Sigmoid colon (tissue), 3 donors: ENCODE measurements at regions not wholly inside any gene's neighbourhood (a gene's known extent, or its start where the extent isn't known, plus 50 kb on each side); places are given as distances from the start of the nearest gene placed in this dataset.

Experiments used
- POLR2A ChIP-seq, 2 donors: fragments of 450-650 bp; IDR thresholded peaks; one replicate each; pipeline ENCODE4 v1.6.1; 2016; ENCODE audit warnings: antibody characterized with exemption in 2 of 2, mild to moderate bottlenecking in 2 of 2, moderate library complexity in 2 of 2
- TF ChIP-seq, protein P1 (sequence below), 4 experiments: fragments of 450-650 bp in 3 of 4; fragments of 200-600 bp in 1 of 4; IDR thresholded peaks; one replicate each; pipeline ENCODE4 v1.5.1; 2016 to 2019; ENCODE audit warnings: antibody characterized with exemption in 4 of 4, mild to moderate bottlenecking in 3 of 4, moderate library complexity in 2 of 4

DNA sequence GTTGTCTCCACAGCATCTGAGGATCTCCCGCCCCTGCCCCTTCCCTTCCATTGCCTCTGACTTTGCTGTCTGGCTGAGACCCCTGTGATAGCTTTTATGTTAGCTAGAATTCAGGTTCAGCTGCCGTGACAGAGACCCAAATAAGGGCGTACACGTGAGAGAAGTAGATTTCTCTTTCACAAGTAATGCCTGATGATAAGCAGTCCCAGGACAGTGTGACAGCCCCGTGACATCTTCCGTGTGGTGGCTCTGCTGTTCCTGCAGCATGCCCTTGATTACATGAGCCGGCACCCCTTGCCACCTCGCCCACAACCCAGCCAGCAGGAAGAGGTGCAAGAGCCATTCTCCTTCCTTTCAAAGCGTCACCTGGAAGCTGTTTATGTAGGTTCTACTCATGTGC is 130.9 kb upstream of the PODXL start:
- TF ChIP-seq POLR2A (IDR thresholded peaks at IDR 0.05) = no peak
- TF ChIP-seq, protein P1, sequence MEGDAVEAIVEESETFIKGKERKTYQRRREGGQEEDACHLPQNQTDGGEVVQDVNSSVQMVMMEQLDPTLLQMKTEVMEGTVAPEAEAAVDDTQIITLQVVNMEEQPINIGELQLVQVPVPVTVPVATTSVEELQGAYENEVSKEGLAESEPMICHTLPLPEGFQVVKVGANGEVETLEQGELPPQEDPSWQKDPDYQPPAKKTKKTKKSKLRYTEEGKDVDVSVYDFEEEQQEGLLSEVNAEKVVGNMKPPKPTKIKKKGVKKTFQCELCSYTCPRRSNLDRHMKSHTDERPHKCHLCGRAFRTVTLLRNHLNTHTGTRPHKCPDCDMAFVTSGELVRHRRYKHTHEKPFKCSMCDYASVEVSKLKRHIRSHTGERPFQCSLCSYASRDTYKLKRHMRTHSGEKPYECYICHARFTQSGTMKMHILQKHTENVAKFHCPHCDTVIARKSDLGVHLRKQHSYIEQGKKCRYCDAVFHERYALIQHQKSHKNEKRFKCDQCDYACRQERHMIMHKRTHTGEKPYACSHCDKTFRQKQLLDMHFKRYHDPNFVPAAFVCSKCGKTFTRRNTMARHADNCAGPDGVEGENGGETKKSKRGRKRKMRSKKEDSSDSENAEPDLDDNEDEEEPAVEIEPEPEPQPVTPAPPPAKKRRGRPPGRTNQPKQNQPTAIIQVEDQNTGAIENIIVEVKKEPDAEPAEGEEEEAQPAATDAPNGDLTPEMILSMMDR (IDR thresholded peaks at IDR 0.05) = no peak
